ENCODE measurements at regions not wholly inside any gene's neighbourhood (a gene's known extent, or its start where the extent isn't known, plus 50 kb on each side); places are given as distances from the start of the nearest gene placed in this dataset.

GRCh38 chr5:72621576-72621975, 114.4 kb upstream of the ZNF366 start:
- peak; percentile 26 for DNase-seq (ENCODE audit: low read depth)
- H3K4me3 ChIP-seq (ENCODE audit: low read depth, low read length) = no peak overlapping the region
- TF ChIP-seq CTCF (IDR thresholded peaks at IDR 0.05; ENCODE audit: insufficient read depth, low read length) = no peak

GRCh38 chr5:72619677-72620076, 112.5 kb upstream of the ZNF366 start:
- TF ChIP-seq CTCF (IDR thresholded peaks at IDR 0.05; ENCODE audit: insufficient read depth, low read length) = no peak
- H3K4me3 ChIP-seq (ENCODE audit: low read depth, low read length) = no peak overlapping the region
- no peak for DNase-seq (ENCODE audit: low read depth)

DNA sequence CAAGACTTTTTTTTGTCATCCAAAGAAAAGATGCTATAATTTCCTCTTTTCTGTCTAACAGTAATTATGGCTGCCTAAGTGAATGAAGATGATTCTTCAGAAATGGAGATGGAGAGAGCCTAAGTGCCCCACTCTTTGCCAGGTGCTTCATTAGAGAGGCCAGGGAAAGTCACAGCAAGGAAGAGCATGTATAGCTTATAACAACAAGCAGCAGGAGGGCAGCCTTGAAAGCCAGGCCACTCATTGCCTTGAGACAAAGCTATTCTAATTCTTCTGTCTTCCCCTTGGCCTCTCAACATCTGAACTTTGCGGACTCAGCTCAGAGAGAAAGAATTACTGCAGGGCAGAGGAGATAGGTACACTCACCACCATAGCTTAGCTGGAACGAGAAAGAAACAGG, 112.0 kb upstream of the ZNF366 start:
- no peak for DNase-seq (ENCODE audit: low read depth)
- no peak for TF ChIP-seq CTCF (IDR thresholded peaks at IDR 0.05; ENCODE audit: insufficient read depth, low read length)
- no peak overlapping the region for H3K4me3 ChIP-seq (ENCODE audit: low read depth, low read length)

DNA sequence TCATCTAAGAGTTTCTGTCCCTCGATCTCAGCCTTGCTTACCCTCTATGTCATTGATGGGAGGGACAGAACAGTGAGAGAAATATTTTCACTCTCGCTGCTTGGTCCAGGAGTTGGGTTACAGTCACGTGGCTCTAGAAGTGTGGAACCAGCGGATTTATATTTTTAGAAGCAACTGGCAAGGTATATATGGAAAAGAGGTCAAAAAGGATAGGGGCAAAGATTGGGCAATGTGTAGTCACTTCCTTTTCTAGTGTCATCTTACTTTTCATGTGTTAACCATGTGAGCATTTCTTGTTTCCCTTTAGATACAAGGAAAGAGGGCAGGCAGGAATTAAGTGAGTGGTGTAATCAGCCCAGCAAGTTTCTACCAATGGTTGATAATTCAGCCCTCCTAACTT, 111.5 kb upstream of the ZNF366 start:
- H3K4me3 ChIP-seq (ENCODE audit: low read depth, low read length) = no peak overlapping the region
- TF ChIP-seq CTCF (IDR thresholded peaks at IDR 0.05; ENCODE audit: insufficient read depth, low read length) = no peak
- no peak for DNase-seq (ENCODE audit: low read depth)

DNA sequence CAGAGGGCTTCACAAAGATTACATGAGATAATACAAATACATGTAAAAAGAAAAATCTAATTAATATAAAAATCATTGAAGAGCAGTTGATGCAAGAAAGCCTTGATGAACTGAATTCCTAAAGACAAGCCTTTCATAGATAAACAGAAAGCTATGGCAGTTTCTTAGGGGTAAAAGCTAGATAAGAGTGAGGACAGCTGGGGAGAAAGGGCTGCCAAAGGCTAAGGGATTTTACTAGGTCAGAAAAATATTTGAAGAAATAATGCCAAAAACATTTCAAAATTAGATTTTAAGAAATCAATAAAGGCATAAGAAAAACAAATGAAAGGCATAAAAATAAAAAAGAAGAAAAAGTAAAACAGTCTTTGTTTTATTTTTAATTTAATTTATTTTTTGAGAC, 107.9 kb upstream of the ZNF366 start:
- no peak for TF ChIP-seq CTCF (IDR thresholded peaks at IDR 0.05; ENCODE audit: insufficient read depth, low read length)
- no peak overlapping the region for H3K4me3 ChIP-seq (ENCODE audit: low read depth, low read length)
- no peak for DNase-seq (ENCODE audit: low read depth)

GRCh38 chr5:72613515-72613914, 106.3 kb upstream of the ZNF366 start:
- no peak for TF ChIP-seq CTCF (IDR thresholded peaks at IDR 0.05; ENCODE audit: insufficient read depth, low read length)
- no peak overlapping the region for H3K4me3 ChIP-seq (ENCODE audit: low read depth, low read length)
- DNase-seq (ENCODE audit: low read depth) = no peak

DNA sequence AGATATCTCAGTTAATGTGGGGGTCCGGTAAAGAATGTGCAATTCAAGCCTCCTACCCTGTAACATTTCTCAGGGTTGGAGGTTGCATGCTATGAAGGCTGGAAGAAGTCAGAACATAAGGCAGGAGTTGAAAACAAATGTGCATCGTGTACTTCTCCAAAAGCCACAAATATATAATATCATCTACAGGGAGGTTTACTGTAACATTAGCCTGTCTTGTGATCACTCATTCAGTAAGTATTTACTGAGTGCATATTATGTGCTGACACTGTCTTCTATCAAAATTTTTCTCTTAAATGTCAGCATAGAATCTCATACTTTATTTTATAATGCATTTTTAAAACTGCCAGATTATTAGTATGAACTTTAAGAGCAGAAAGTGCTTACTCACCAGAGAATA, 105.6 kb upstream of the ZNF366 start:
- no peak for TF ChIP-seq CTCF (IDR thresholded peaks at IDR 0.05; ENCODE audit: insufficient read depth, low read length)
- no peak for DNase-seq (ENCODE audit: low read depth)
- H3K4me3 ChIP-seq (ENCODE audit: low read depth, low read length) = no peak overlapping the region
